ENCODE measurements at regions not wholly inside any gene's neighbourhood (a gene's known extent, or its start where the extent isn't known, plus 50 kb on each side); places are given as distances from the start of the nearest gene placed in this dataset.

DNA sequence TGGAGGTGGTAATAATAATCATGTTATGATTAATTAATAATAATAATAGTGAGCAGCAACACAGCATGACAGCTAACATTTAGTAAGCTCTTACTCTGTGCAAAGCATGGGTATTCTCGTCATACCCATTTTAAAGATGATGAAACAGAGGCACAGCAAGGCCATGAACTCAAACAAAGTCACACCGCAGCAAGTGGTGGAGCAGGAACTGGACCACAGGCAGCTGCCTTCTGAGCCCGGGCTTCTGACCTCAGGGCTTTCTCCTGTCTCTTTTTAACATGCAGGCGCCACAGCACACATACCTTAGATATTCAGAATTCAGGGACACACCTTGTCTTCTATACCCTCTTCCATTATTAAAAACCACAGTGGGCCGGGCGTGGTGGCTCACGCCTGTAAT lies 50.7 kb upstream of the SPATA12 start:
- 92% methylated on average over 7 of the region's 7 CpGs; no CpG with 5 or more reads in 1 of the 2 experiments for WGBS, 2 experiments (ENCODE audit: extremely low coverage in 1 of 2, insufficient coverage in 1 of 2, insufficient read length in 1 of 2, insufficient replicate concordance in 2 of 2, low coverage in 1 of 2, low lambda C conversion rate in 2 of 2, missing lambda C conversion rate in 1 of 2)
- ChIA-PET CTCF (ENCODE audit: partially characterized antibody) (interaction anchor here (1.7 to 6.9 kb wide), 5 partner anchors 10 to 308 kb away, joined by 3 to 63 read pairs (median 16); no protein-coding TSS in a partner anchor), POLR2A (ENCODE audit: partially characterized antibody) (no interaction called here)

More for the DNA sequence above, 50.7 kb upstream of the SPATA12 start:
- H3K23me2 ChIP-seq (ENCODE audit: low read depth, low read length) = no peaks in the 10 kb centered on the region
- H3K14ac ChIP-seq (ENCODE audit: insufficient read length) = no peak overlapping the region
- H3K4me3 ChIP-seq (ENCODE audit: extremely low read depth in 1 of 4, insufficient read depth in 2 of 4, low read depth in 3 of 4, low read length in 4 of 4) = no peak overlapping the region
- H3K4me1 ChIP-seq (replicated peaks in 1 of 4; ENCODE audit: control insufficient read depth in 3 of 4, insufficient read depth in 4 of 4, low read length in 3 of 4) = peaks cover 2 to 8% (median 4%) of the 10 kb centered on the region in 4 experiments; a peak in 3 of 7 replicates
- H2AFZ ChIP-seq (ENCODE audit: low read length) = no peak overlapping the region
- H4K8ac ChIP-seq (ENCODE audit: extremely low read depth, insufficient read depth, low read length) = no peak overlapping the region
- no peak overlapping the region for H2BK120ac ChIP-seq (replicated peaks; ENCODE audit: low read depth, low read length)
- H3K36me3 ChIP-seq (ENCODE audit: control insufficient read depth in 2 of 4, insufficient read depth in 4 of 4, low read length in 3 of 4) = 0 out of 8 replicates have a peak, but pooled peaks cover 0 to 3% (median 0%) of the 10 kb centered on the region in 4 experiments
- no peak overlapping the region for H3K18ac ChIP-seq (ENCODE audit: extremely low read depth, low read length)
- H4K20me1 ChIP-seq (replicated peaks in 1 of 2; ENCODE audit: control insufficient read depth in 1 of 2, insufficient read depth in 2 of 2, low read length in 2 of 2) = no peaks in the 10 kb centered on the region
- no peak overlapping the region for H2BK12ac ChIP-seq (ENCODE audit: low read depth, low read length)
- no peak overlapping the region for H2BK15ac ChIP-seq (ENCODE audit: low read length)
- no peak for FAIRE-seq
- H3K27me3 ChIP-seq (replicated peaks in 1 of 4; ENCODE audit: control insufficient read depth in 3 of 4, extremely low read depth in 1 of 4, insufficient read depth in 3 of 4, low read length in 3 of 4) = no peaks in the 10 kb centered on the region
- H2BK5ac ChIP-seq (ENCODE audit: low read depth, low read length) = no peak overlapping the region
- H4K5ac ChIP-seq (ENCODE audit: insufficient read length, low read depth, low read length) = no peak overlapping the region
- TF ChIP-seq RFX5 (IDR thresholded peaks at IDR 0.05; ENCODE audit: borderline replicate concordance, low read depth, low read length) (no peak), TAF1 (IDR thresholded peaks at IDR 0.05; ENCODE audit: low read depth, low read length) (no peak), SIN3A (conservative IDR thresholded peaks at IDR 0.05 in 1 of 2, IDR thresholded peaks at IDR 0.05 in 1 of 2; ENCODE audit: low read depth in 1 of 2, low read length in 2 of 2) (no peak), TCF12 (IDR thresholded peaks at IDR 0.05; ENCODE audit: low read depth, low read length) (no peak), MAFK (IDR thresholded peaks at IDR 0.05; ENCODE audit: low read depth, low read length) (no peak), POU5F1 (IDR thresholded peaks at IDR 0.05; ENCODE audit: low read depth, low read length) (no peak), EGR1 (IDR thresholded peaks at IDR 0.05; ENCODE audit: borderline replicate concordance, low read depth, low read length) (no peak), TBP (IDR thresholded peaks at IDR 0.05; ENCODE audit: low read depth, low read length) (no peak), SIRT6 (IDR thresholded peaks at IDR 0.05; ENCODE audit: low read length) (no peak), FOSL1 (IDR thresholded peaks at IDR 0.05; ENCODE audit: insufficient read depth, low read depth, low read length) (no peak)
- no peaks in the 10 kb centered on the region for H3K79me1 ChIP-seq (ENCODE audit: low read depth, low read length)
- peaks cover 0 to 7% of the 10 kb centered on the region in 2 experiments; a peak in 1 of 4 replicates for H3K9me3 ChIP-seq (ENCODE audit: insufficient read depth in 2 of 2, low read depth in 1 of 2, low read length in 1 of 2)
- H3K9ac ChIP-seq (replicated peaks in 1 of 4; ENCODE audit: extremely low read depth in 1 of 4, low read depth in 3 of 4, low read length in 3 of 4) = no peak overlapping the region
- H3K4ac ChIP-seq (replicated peaks; ENCODE audit: insufficient read length, low read depth, low read length) = no peak overlapping the region
- H3K4me2 ChIP-seq (ENCODE audit: insufficient read depth in 1 of 2, low read depth in 2 of 2, low read length in 2 of 2) = no peak overlapping the region
- no peak overlapping the region for H3K27ac ChIP-seq (ENCODE audit: low read depth, low read length)
- no peak overlapping the region for H3K23ac ChIP-seq (ENCODE audit: insufficient read length)
- DNase-seq (ENCODE audit: low read depth in 1 of 2, low spot score in 2 of 2) = no peak
- H2AK5ac ChIP-seq (ENCODE audit: low read depth, low read length) = no peak overlapping the region
- H3K56ac ChIP-seq (replicated peaks; ENCODE audit: insufficient read length, low read depth, low read length) = no peak overlapping the region
- no peak overlapping the region for H4K91ac ChIP-seq (replicated peaks; ENCODE audit: insufficient read length, low read length)
- H3K79me2 ChIP-seq (ENCODE audit: control insufficient read depth in 1 of 2, insufficient read depth in 2 of 2, low read length in 2 of 2) = no peaks in the 10 kb centered on the region
- no peak overlapping the region for H2BK20ac ChIP-seq (ENCODE audit: low read length)
